ENCODE measurements at regions not wholly inside any gene's neighbourhood (a gene's known extent, or its start where the extent isn't known, plus 50 kb on each side); places are given as distances from the start of the nearest gene placed in this dataset.
A peak's percentile ranks its signal among the peaks of the same experiment; 100 is the strongest.

DNA sequence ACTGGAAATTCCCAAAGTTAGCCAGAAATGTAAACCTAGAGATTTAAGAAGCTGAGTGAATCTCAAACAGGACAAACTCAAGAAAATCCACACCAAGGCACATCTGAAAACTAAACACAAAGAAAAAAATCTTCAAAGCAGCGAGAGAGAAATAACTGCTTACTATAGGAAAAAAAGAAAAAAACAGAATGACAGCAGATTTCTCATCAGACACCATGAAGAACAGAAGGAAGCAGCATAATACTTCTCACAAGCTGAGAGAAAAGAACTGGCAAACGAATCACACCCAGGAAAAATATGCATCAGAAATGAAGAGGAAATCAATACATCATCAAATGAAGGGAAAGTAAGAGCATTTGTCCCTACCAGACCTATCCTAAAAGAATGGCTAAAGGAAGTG is 236.3 kb upstream of the ADAMTS3 start:
- Histone ChIP-seq H4K20me1 (ENCODE audit: control insufficient read depth, extremely low read depth, insufficient read depth, low read length) (no peaks in the 10 kb centered on the region), H3K9me3 (ENCODE audit: control insufficient read depth, insufficient read depth, low read depth, low read length) (no peaks in the 10 kb centered on the region), H3K9ac (ENCODE audit: insufficient read depth, low read length) (no peak overlapping the region)

DNA sequence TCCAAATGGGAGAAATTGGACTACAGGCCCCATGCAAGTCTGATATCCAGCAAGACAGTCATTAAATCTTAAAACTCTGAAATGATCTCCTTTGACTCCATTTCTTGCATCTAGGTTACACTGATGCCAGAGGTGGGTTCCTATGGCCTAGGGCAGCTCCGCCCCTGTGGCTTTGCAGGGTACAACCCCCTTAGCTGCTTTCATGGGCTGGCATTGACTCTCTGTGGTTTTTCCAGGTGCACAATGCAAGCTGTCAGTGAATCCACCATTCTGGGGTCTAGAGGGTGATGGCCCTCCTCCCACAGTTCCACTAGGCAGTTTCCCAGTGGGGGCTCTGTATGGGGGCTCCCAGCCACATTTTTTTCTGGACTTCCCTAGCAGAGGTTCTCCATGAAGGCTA is 228.5 kb upstream of the ADAMTS3 start:
- no peak overlapping the region for H2AFZ ChIP-seq (ENCODE audit: low read length)
- H3K4me2 ChIP-seq (ENCODE audit: extremely low read depth, insufficient read depth, low read length), result no peak overlapping the region
- TF ChIP-seq, protein P1, sequence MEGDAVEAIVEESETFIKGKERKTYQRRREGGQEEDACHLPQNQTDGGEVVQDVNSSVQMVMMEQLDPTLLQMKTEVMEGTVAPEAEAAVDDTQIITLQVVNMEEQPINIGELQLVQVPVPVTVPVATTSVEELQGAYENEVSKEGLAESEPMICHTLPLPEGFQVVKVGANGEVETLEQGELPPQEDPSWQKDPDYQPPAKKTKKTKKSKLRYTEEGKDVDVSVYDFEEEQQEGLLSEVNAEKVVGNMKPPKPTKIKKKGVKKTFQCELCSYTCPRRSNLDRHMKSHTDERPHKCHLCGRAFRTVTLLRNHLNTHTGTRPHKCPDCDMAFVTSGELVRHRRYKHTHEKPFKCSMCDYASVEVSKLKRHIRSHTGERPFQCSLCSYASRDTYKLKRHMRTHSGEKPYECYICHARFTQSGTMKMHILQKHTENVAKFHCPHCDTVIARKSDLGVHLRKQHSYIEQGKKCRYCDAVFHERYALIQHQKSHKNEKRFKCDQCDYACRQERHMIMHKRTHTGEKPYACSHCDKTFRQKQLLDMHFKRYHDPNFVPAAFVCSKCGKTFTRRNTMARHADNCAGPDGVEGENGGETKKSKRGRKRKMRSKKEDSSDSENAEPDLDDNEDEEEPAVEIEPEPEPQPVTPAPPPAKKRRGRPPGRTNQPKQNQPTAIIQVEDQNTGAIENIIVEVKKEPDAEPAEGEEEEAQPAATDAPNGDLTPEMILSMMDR (conservative IDR thresholded peaks at IDR 0.05 in 1 of 2, IDR thresholded peaks at IDR 0.05 in 1 of 2; ENCODE audit: low read depth in 1 of 2, low read length in 2 of 2), result no peak
- no peak for TF ChIP-seq EZH2 (IDR thresholded peaks at IDR 0.05; ENCODE audit: low read length, missing control alignments)
- H3K79me2 ChIP-seq (ENCODE audit: control insufficient read depth, insufficient read depth, low read length), result no peaks in the 10 kb centered on the region
- H3K27ac ChIP-seq (ENCODE audit: insufficient read depth, low read length), result no peak overlapping the region
- no peaks in the 10 kb centered on the region for H3K4me1 ChIP-seq (ENCODE audit: control insufficient read depth, extremely low read depth, insufficient read depth, low read length)
- H3K9me3 ChIP-seq (ENCODE audit: control insufficient read depth, insufficient read depth, low read depth, low read length), result no peaks in the 10 kb centered on the region
- H3K4me3 ChIP-seq (replicated peaks in 1 of 4; ENCODE audit: control extremely low read depth in 1 of 4, insufficient read depth in 1 of 4, low read depth in 3 of 4, low read length in 4 of 4), result no peak overlapping the region
- H4K20me1 ChIP-seq (ENCODE audit: control insufficient read depth, extremely low read depth, insufficient read depth, low read length), result no peaks in the 10 kb centered on the region
- H3K27me3 ChIP-seq (ENCODE audit: control insufficient read depth, insufficient read depth, low read length), result no peaks in the 10 kb centered on the region
- H3K9ac ChIP-seq (ENCODE audit: insufficient read depth, low read length), result no peak overlapping the region
- DNase-seq (ENCODE audit: low read depth in 2 of 2), result no peak
- no peaks in the 10 kb centered on the region for H3K36me3 ChIP-seq (ENCODE audit: control insufficient read depth, insufficient read depth, low read length)

More for the DNA sequence above, 236.3 kb upstream of the ADAMTS3 start:
- no peak for TF ChIP-seq EZH2 (IDR thresholded peaks at IDR 0.05; ENCODE audit: low read length, missing control alignments)
- TF ChIP-seq, protein P1 (conservative IDR thresholded peaks at IDR 0.05 in 1 of 2, IDR thresholded peaks at IDR 0.05 in 1 of 2; ENCODE audit: low read depth in 1 of 2, low read length in 2 of 2), result no peak
- no peaks in the 10 kb centered on the region for H3K27me3 ChIP-seq (ENCODE audit: control insufficient read depth, insufficient read depth, low read length)
- no peaks in the 10 kb centered on the region for H3K4me1 ChIP-seq (ENCODE audit: control insufficient read depth, extremely low read depth, insufficient read depth, low read length)
- H3K27ac ChIP-seq (ENCODE audit: insufficient read depth, low read length), result no peak overlapping the region
- no peak overlapping the region for H3K4me3 ChIP-seq (replicated peaks in 1 of 4; ENCODE audit: control extremely low read depth in 1 of 4, insufficient read depth in 1 of 4, low read depth in 3 of 4, low read length in 4 of 4)
- H2AFZ ChIP-seq (ENCODE audit: low read length), result no peak overlapping the region
- DNase-seq (ENCODE audit: low read depth in 2 of 2), result no peak
- H3K36me3 ChIP-seq (ENCODE audit: control insufficient read depth, insufficient read depth, low read length), result no peaks in the 10 kb centered on the region
- H3K4me2 ChIP-seq (ENCODE audit: extremely low read depth, insufficient read depth, low read length), result no peak overlapping the region
- H3K79me2 ChIP-seq (ENCODE audit: control insufficient read depth, insufficient read depth, low read length), result no peaks in the 10 kb centered on the region

DNA sequence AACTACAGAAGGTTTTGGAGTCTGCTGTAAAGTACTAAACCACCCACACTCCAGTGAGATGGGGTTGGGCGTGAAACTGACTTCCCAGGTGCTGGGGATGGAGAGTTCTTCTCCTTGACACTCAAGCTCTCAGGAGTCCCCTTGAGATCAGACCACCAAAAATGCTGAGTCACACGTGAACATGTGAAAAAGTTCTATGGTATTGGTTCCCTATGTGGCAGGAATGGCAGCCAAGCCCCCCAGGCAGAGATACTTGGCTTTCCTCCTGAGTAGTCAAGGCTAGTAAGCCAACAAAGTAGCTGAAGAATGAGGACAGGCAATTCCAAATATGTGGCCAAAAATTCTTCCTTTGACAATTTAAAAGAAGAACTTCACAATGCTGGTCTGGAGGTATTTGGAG is 222.0 kb upstream of the ADAMTS3 start:
- H3K79me2 ChIP-seq (ENCODE audit: control insufficient read depth, insufficient read depth, low read length), result no peaks in the 10 kb centered on the region
- H3K27ac ChIP-seq (ENCODE audit: insufficient read depth, low read length), result no peak overlapping the region
- H3K4me1 ChIP-seq (ENCODE audit: control insufficient read depth, extremely low read depth, insufficient read depth, low read length), result no peaks in the 10 kb centered on the region
- H3K4me2 ChIP-seq (ENCODE audit: extremely low read depth, insufficient read depth, low read length), result no peak overlapping the region
- H3K36me3 ChIP-seq (ENCODE audit: control insufficient read depth, insufficient read depth, low read length), result no peaks in the 10 kb centered on the region
- no peak overlapping the region for H3K9ac ChIP-seq (ENCODE audit: insufficient read depth, low read length)
- no peaks in the 10 kb centered on the region for H3K9me3 ChIP-seq (ENCODE audit: control insufficient read depth, insufficient read depth, low read depth, low read length)
- TF ChIP-seq EZH2 (IDR thresholded peaks at IDR 0.05; ENCODE audit: low read length, missing control alignments), result no peak
- TF ChIP-seq, protein P1 (conservative IDR thresholded peaks at IDR 0.05 in 1 of 2, IDR thresholded peaks at IDR 0.05 in 1 of 2; ENCODE audit: low read depth in 1 of 2, low read length in 2 of 2), result no peak
- no peaks in the 10 kb centered on the region for H4K20me1 ChIP-seq (ENCODE audit: control insufficient read depth, extremely low read depth, insufficient read depth, low read length)
- H3K4me3 ChIP-seq (replicated peaks in 1 of 4; ENCODE audit: control extremely low read depth in 1 of 4, insufficient read depth in 1 of 4, low read depth in 3 of 4, low read length in 4 of 4), result no peak overlapping the region
- H2AFZ ChIP-seq (ENCODE audit: low read length), result no peak overlapping the region
- peak in 1 of 2 donors; percentile 11 for DNase-seq (ENCODE audit: low read depth in 2 of 2)
- H3K27me3 ChIP-seq (ENCODE audit: control insufficient read depth, insufficient read depth, low read length), result no peaks in the 10 kb centered on the region
